ENCODE measurements at regions not wholly inside any gene's neighbourhood (a gene's known extent, or its start where the extent isn't known, plus 50 kb on each side); places are given as distances from the start of the nearest gene placed in this dataset.
"Not testable (repeated sequence)": the region's sequence is repeated elsewhere in the genome, so short reads cannot be mapped to it uniquely, and the experiment has no call there.

- no peak for DNase-seq
Observed at GRCh38 chr9:101860920-101861319, 122.5 kb upstream of the GRIN3A start.

- DNase-seq, result no peak
Observed at GRCh38 chr9:101859620-101860019, 121.2 kb upstream of the GRIN3A start.

GRCh38 chr9:101858026-101858425 is 119.6 kb upstream of the GRIN3A start:
- no peak for DNase-seq

GRCh38 chr9:101849102-101849707 is 110.8 kb upstream of the GRIN3A start:
- peak in 1 of 3 donors; percentile 22 for DNase-seq

GRCh38 chr9:101848485-101848919 is 110.1 kb upstream of the GRIN3A start:
- DNase-seq, result peak; percentile 41 to 77 (median 54)

- DNase-seq, result no peak
Observed at GRCh38 chr9:101846161-101846560, 107.7 kb upstream of the GRIN3A start.

GRCh38 chr9:101840694-101841188 is 102.3 kb upstream of the GRIN3A start:
- no peak for DNase-seq

- DNase-seq, result not testable (repeated sequence)
Observed at GRCh38 chr9:101838988-101839387, 100.5 kb upstream of the GRIN3A start.

GRCh38 chr9:101836021-101836420 is 97.6 kb upstream of the GRIN3A start:
- DNase-seq, result no peak

- no peak for DNase-seq
Observed at GRCh38 chr9:101832486-101832885, 94.0 kb upstream of the GRIN3A start.

GRCh38 chr9:101821450-101821849 is 83.0 kb upstream of the GRIN3A start:
- not testable (repeated sequence) for DNase-seq

GRCh38 chr9:101820983-101821382 is 82.5 kb upstream of the GRIN3A start:
- not testable (repeated sequence) for DNase-seq

- DNase-seq, result no peak
Observed at GRCh38 chr9:101814064-101814463, 75.6 kb upstream of the GRIN3A start.

GRCh38 chr9:101807879-101808278 is 69.4 kb upstream of the GRIN3A start:
- DNase-seq, result not testable (repeated sequence)

GRCh38 chr9:101796044-101796443 is 57.6 kb upstream of the GRIN3A start:
- no peak for DNase-seq

- DNase-seq, result no peak
Observed at GRCh38 chr9:101795147-101795546, 56.7 kb upstream of the GRIN3A start.

GRCh38 chr9:101792475-101792874 is 54.0 kb upstream of the GRIN3A start:
- DNase-seq, result no peak

GRCh38 chr9:101791938-101792337 is 53.5 kb upstream of the GRIN3A start:
- DNase-seq, result peak; percentile 18 to 55 (median 36)

- no peak for DNase-seq
Observed at GRCh38 chr9:101791533-101791932, 53.1 kb upstream of the GRIN3A start.

Measured in muscle of back (tissue), 3 donors.